Endodermal cell (in vitro differentiated cells): ENCODE measurements at regions not wholly inside any gene's neighbourhood (a gene's known extent, or its start where the extent isn't known, plus 50 kb on each side); places are given as distances from the start of the nearest gene placed in this dataset.

Source experiments
- DNase-seq: peaks from one replicate; pipeline ENCODE4 v3.0.0-alpha.2; 2017
- H3K27ac ChIP-seq: 2 replicates; pipeline ENCODE4 v1.5.1; 2013; ENCODE audit warnings: mild to moderate bottlenecking, low read depth, low read length, moderate library complexity
- H3K27me3 ChIP-seq: 2 replicates; pipeline ENCODE4 v1.6.1; 2013; ENCODE audit warnings: mild to moderate bottlenecking, low read length, moderate library complexity; ENCODE audit not compliant: insufficient read depth, control insufficient read depth, poor library complexity, severe bottlenecking
- H3K36me3 ChIP-seq: 2 replicates; pipeline ENCODE4 v1.7.0; 2013; ENCODE audit warnings: mild to moderate bottlenecking, low read length, moderate library complexity; ENCODE audit not compliant: control insufficient read depth, insufficient read depth
- H3K4me1 ChIP-seq: one replicate; pipeline ENCODE4 v1.7.0; 2013; ENCODE audit warnings: low read length; ENCODE audit not compliant: control insufficient read depth, insufficient read depth
- H3K4me3 ChIP-seq: 2 replicates; pipeline ENCODE4 v1.5.1; 2013; ENCODE audit warnings: mild to moderate bottlenecking, low read length, moderate library complexity
- H3K9ac ChIP-seq: 2 replicates; pipeline ENCODE4 v1.6.1; 2013; ENCODE audit warnings: mild to moderate bottlenecking, low read length, moderate library complexity; ENCODE audit not compliant: poor library complexity, severe bottlenecking; ENCODE audit errors: extremely low read depth
- H3K9me3 ChIP-seq: 2 replicates; pipeline ENCODE4 v1.6.1; 2013; ENCODE audit warnings: mild to moderate bottlenecking, low read length, moderate library complexity; ENCODE audit not compliant: control insufficient read depth
- H3K27ac Mint-ChIP-seq: 2 replicates; pipeline ENCODE4 v1.8.0; 2020; ENCODE audit warnings: mixed read lengths
- H3K27me3 Mint-ChIP-seq: 2 replicates; pipeline ENCODE4 v1.8.0; 2021; ENCODE audit warnings: mild to moderate bottlenecking, mixed read lengths; ENCODE audit not compliant: insufficient read depth
- H3K36me3 Mint-ChIP-seq: 2 replicates; pipeline ENCODE4 v1.8.0; 2020; ENCODE audit warnings: low read depth, mixed read lengths
- H3K4me1 Mint-ChIP-seq: 2 replicates; pipeline ENCODE4 v1.8.0; 2020; ENCODE audit warnings: mixed read lengths
- H3K4me3 Mint-ChIP-seq: 2 replicates; pipeline ENCODE4 v1.8.0; 2020; ENCODE audit warnings: mild to moderate bottlenecking, moderate library complexity, mixed read lengths
- H3K9me3 Mint-ChIP-seq: 2 replicates; pipeline ENCODE4 v1.8.0; 2020; ENCODE audit warnings: mild to moderate bottlenecking, mixed read lengths
- WGBS, 2 experiments: methylation state at CpG; one replicate each; pipeline versions ENCODE4 v1.1.5 to v1.1.7; 2013; ENCODE audit warnings: missing lambda C conversion rate in 2 of 2, mixed read lengths in 1 of 2; ENCODE audit not compliant: insufficient coverage in 1 of 2, insufficient read length in 1 of 2; 5-methylcytosine and 5-hydroxymethylcytosine counted together
- TF ChIP-seq, protein P1 (sequence below): fragments of 200-600 bp; sonication (generic); conservative IDR thresholded peaks from 2 replicates; pipeline ENCODE4 v1.5.0; 2021; ENCODE audit warnings: antibody characterized with exemption, mild to moderate bottlenecking

DNA sequence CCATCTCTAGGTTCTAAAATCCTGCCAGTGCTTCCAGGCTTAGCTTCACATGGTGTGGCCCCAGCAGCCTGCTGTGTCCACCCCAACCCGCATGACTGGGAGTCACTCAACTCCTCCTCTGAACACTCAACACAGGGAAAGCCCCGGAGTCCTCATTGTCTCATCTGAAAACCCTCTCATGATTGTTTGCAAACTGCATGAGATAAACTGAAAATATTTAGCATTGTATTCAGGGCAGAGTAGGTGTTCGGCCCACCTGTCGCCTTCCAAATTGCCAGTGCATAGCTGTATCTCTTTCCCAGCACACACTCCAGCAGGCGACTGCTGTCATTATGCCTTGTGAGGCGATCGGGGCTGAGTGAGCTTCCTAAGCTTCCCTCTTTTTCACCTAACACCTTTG is 76.7 kb upstream of the SORBS2 start:
- peaks cover 15% of the 10 kb centered on the region for H3K9me3 Mint-ChIP-seq
- no peaks in the 10 kb centered on the region for H3K36me3 Mint-ChIP-seq
- H3K4me1 Mint-ChIP-seq = peaks cover 5% of the 10 kb centered on the region
- no peak overlapping the region for H3K9ac ChIP-seq
- no peak overlapping the region for H3K4me3 ChIP-seq
- H3K36me3 ChIP-seq = no peaks in the 10 kb centered on the region
- no peak overlapping the region for H3K27ac Mint-ChIP-seq
- no peaks in the 10 kb centered on the region for H3K4me1 ChIP-seq
- H3K27ac ChIP-seq = no peak overlapping the region
- TF ChIP-seq, protein P1, sequence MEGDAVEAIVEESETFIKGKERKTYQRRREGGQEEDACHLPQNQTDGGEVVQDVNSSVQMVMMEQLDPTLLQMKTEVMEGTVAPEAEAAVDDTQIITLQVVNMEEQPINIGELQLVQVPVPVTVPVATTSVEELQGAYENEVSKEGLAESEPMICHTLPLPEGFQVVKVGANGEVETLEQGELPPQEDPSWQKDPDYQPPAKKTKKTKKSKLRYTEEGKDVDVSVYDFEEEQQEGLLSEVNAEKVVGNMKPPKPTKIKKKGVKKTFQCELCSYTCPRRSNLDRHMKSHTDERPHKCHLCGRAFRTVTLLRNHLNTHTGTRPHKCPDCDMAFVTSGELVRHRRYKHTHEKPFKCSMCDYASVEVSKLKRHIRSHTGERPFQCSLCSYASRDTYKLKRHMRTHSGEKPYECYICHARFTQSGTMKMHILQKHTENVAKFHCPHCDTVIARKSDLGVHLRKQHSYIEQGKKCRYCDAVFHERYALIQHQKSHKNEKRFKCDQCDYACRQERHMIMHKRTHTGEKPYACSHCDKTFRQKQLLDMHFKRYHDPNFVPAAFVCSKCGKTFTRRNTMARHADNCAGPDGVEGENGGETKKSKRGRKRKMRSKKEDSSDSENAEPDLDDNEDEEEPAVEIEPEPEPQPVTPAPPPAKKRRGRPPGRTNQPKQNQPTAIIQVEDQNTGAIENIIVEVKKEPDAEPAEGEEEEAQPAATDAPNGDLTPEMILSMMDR = no peak
- peaks cover 14% of the 10 kb centered on the region for H3K9me3 ChIP-seq
- DNase-seq = no peak
- no peaks in the 10 kb centered on the region for H3K27me3 ChIP-seq
- H3K4me3 Mint-ChIP-seq = no peak overlapping the region
- WGBS, 2 experiments = 92 to 100% methylated on average over 4 to 7 of the region's 7 CpGs
- H3K27me3 Mint-ChIP-seq = no peaks in the 10 kb centered on the region

- no peaks in the 10 kb centered on the region for H3K27me3 Mint-ChIP-seq
- Histone ChIP-seq H3K4me3 (no peak overlapping the region), H3K9me3 (peaks cover 14% of the 10 kb centered on the region), H3K27ac (no peak overlapping the region), H3K27me3 (no peaks in the 10 kb centered on the region), H3K9ac (no peak overlapping the region), H3K36me3 (no peaks in the 10 kb centered on the region), H3K4me1 (no peaks in the 10 kb centered on the region)
- no peak overlapping the region for H3K4me3 Mint-ChIP-seq
- WGBS, 2 experiments = 92 to 100% methylated on average over 3 to 4 of the region's 4 CpGs
- no peak overlapping the region for H3K27ac Mint-ChIP-seq
- H3K36me3 Mint-ChIP-seq = no peaks in the 10 kb centered on the region
- no peak for DNase-seq
- TF ChIP-seq, protein P1 = no peak
- peaks cover 5% of the 10 kb centered on the region for H3K4me1 Mint-ChIP-seq
- peaks cover 15% of the 10 kb centered on the region for H3K9me3 Mint-ChIP-seq
Observed at GRCh38 chr4:185889585-185889984, 77.6 kb upstream of the SORBS2 start.

- H3K36me3 Mint-ChIP-seq = no peaks in the 10 kb centered on the region
- peaks cover 15% of the 10 kb centered on the region for H3K9me3 Mint-ChIP-seq
- peaks cover 5% of the 10 kb centered on the region for H3K4me1 Mint-ChIP-seq
- Histone ChIP-seq H3K4me1 (no peaks in the 10 kb centered on the region), H3K9me3 (peaks cover 14% of the 10 kb centered on the region), H3K27me3 (no peaks in the 10 kb centered on the region), H3K4me3 (no peak overlapping the region), H3K36me3 (no peaks in the 10 kb centered on the region), H3K27ac (no peak overlapping the region), H3K9ac (no peak overlapping the region)
- no peak for DNase-seq
- H3K4me3 Mint-ChIP-seq = no peak overlapping the region
- H3K27ac Mint-ChIP-seq = no peak overlapping the region
- TF ChIP-seq, protein P1 = no peak
- 83 to 89% methylated on average over 5 of the region's 5 CpGs for WGBS, 2 experiments
- no peaks in the 10 kb centered on the region for H3K27me3 Mint-ChIP-seq
Observed at GRCh38 chr4:185890196-185890595, 78.2 kb upstream of the SORBS2 start.
